HG03280 (cell line): ENCODE measurements at regions not wholly inside any gene's neighbourhood (a gene's known extent, or its start where the extent isn't known, plus 50 kb on each side); places are given as distances from the start of the nearest gene placed in this dataset.

ENCODE experiments used
- ATAC-seq: cut with Tn5 transposase; IDR thresholded peaks from one replicate; pipeline ENCODE4 v1.9.1; 2021; ENCODE audit warnings: mild to moderate bottlenecking, moderate library complexity; ENCODE audit not compliant: unreplicated experiment

- no peak for ATAC-seq
Measured at GRCh38 chr21:16169102-16169511, 439.3 kb downstream of the USP25 start.

GRCh38 chr21:16169779-16170178 is 440.0 kb downstream of the USP25 start:
- ATAC-seq: no peak

GRCh38 chr21:16176570-16176969 is 446.8 kb downstream of the USP25 start:
- no peak for ATAC-seq

- no peak for ATAC-seq
Measured at GRCh38 chr21:16177532-16177931, 447.8 kb downstream of the USP25 start.

GRCh38 chr21:16179773-16180172 is 450.0 kb downstream of the USP25 start:
- ATAC-seq: no peak

GRCh38 chr21:16180614-16181013 is 450.8 kb downstream of the USP25 start:
- no peak for ATAC-seq

- no peak for ATAC-seq
Measured at GRCh38 chr21:16181018-16181417, 451.2 kb downstream of the USP25 start.

- no peak for ATAC-seq
Measured at GRCh38 chr21:16185766-16186165, 456.0 kb downstream of the USP25 start.

GRCh38 chr21:16186742-16187141 is 457.0 kb downstream of the USP25 start:
- no peak for ATAC-seq

GRCh38 chr21:16187603-16188301 is 458.0 kb downstream of the USP25 start:
- ATAC-seq: no peak

- ATAC-seq: no peak
Measured at GRCh38 chr21:16192902-16193301, 463.1 kb downstream of the USP25 start.

GRCh38 chr21:16193496-16194094 is 463.8 kb downstream of the USP25 start:
- no peak for ATAC-seq

- ATAC-seq: no peak
Measured at GRCh38 chr21:16194095-16194787, 464.5 kb downstream of the USP25 start.

- no peak for ATAC-seq
Measured at GRCh38 chr21:16194788-16195537, 465.2 kb downstream of the USP25 start.

- no peak for ATAC-seq
Measured at GRCh38 chr21:16195538-16195910, 465.7 kb downstream of the USP25 start.

- ATAC-seq: no peak
Measured at GRCh38 chr21:16196001-16196400, 466.2 kb downstream of the USP25 start.

GRCh38 chr21:16198546-16198945 is 468.8 kb downstream of the USP25 start:
- ATAC-seq: no peak

GRCh38 chr21:16199539-16199938 is 469.8 kb downstream of the USP25 start:
- ATAC-seq: no peak

- no peak for ATAC-seq
Measured at GRCh38 chr21:16201718-16202117, 471.9 kb downstream of the USP25 start.

- no peak for ATAC-seq
Measured at GRCh38 chr21:16205527-16205926, 475.7 kb downstream of the USP25 start.
